H9 (cell line): ENCODE measurements at regions not wholly inside any gene's neighbourhood (a gene's known extent, or its start where the extent isn't known, plus 50 kb on each side); places are given as distances from the start of the nearest gene placed in this dataset.

Experiments
- DNase-seq: peaks from one replicate; pipeline ENCODE4 v3.0.0-alpha.2; 2017
- H2AFZ ChIP-seq: one replicate; pipeline ENCODE4 v1.6.1; 2013; ENCODE audit warnings: mild to moderate bottlenecking, low read length, control low read depth, moderate library complexity
- H2AK5ac ChIP-seq: 2 replicates; pipeline ENCODE4 v1.6.1; 2013; ENCODE audit warnings: low read length, control low read depth, mixed read lengths; ENCODE audit not compliant: insufficient read length
- H2BK120ac ChIP-seq: one replicate; pipeline ENCODE4 v1.6.1; 2013; ENCODE audit warnings: low read depth, mild to moderate bottlenecking, low read length, control low read depth, inconsistent platforms; ENCODE audit not compliant: poor library complexity, severe bottlenecking
- H2BK12ac ChIP-seq: 2 replicates; pipeline ENCODE4 v1.6.1; 2013; ENCODE audit warnings: low read length, control low read depth, mixed read lengths, low read depth; ENCODE audit not compliant: insufficient read length
- H2BK15ac ChIP-seq: 2 replicates; pipeline ENCODE4 v1.6.1; 2013; ENCODE audit warnings: low read depth, low read length, control low read depth
- H2BK20ac ChIP-seq: one replicate; pipeline ENCODE4 v1.6.1; 2013; ENCODE audit warnings: low read depth, mild to moderate bottlenecking, low read length, control low read depth, inconsistent platforms; ENCODE audit not compliant: poor library complexity, severe bottlenecking
- H2BK5ac ChIP-seq: 2 replicates; pipeline ENCODE4 v1.6.1; 2013; ENCODE audit warnings: low read length, control low read depth, mixed read lengths; ENCODE audit not compliant: insufficient read length
- H3K14ac ChIP-seq: 2 replicates; pipeline ENCODE4 v1.6.1; 2013; ENCODE audit warnings: low read length, control low read depth; ENCODE audit not compliant: insufficient read depth
- H3K18ac ChIP-seq: 2 replicates; pipeline ENCODE4 v1.6.1; 2013; ENCODE audit warnings: low read depth, mild to moderate bottlenecking, mixed read lengths, low read length, control low read depth; ENCODE audit not compliant: insufficient read length
- H3K23ac ChIP-seq: 2 replicates; pipeline ENCODE4 v1.6.1; 2013; ENCODE audit warnings: low read length, control low read depth, mixed read lengths, low read depth; ENCODE audit not compliant: insufficient read length
- H3K23me2 ChIP-seq: 2 replicates; pipeline ENCODE4 v1.6.1; 2013; ENCODE audit warnings: low read depth, mild to moderate bottlenecking, mixed read lengths, low read length, control low read depth; ENCODE audit not compliant: insufficient read length, poor library complexity, severe bottlenecking
- H3K27ac ChIP-seq: 2 replicates; pipeline ENCODE4 v1.5.1; 2013; ENCODE audit warnings: low read length, control low read depth, mixed read lengths, low read depth; ENCODE audit not compliant: insufficient read length
- H3K27me3 ChIP-seq: 2 replicates; pipeline ENCODE4 v1.6.1; 2013; ENCODE audit warnings: low read length, control low read depth, inconsistent platforms; ENCODE audit not compliant: insufficient read depth
- H3K4ac ChIP-seq: 2 replicates; pipeline ENCODE4 v1.6.1; 2013; ENCODE audit warnings: low read depth, mild to moderate bottlenecking, control low read depth, inconsistent platforms, low read length, moderate library complexity
- H3K4me1 ChIP-seq: 2 replicates; pipeline ENCODE4 v1.6.1; 2013; ENCODE audit warnings: low read length, control low read depth, inconsistent platforms; ENCODE audit not compliant: insufficient read depth
- H3K4me2 ChIP-seq: 2 replicates; pipeline ENCODE4 v1.6.1; 2013; ENCODE audit warnings: low read length, control low read depth, mixed read lengths; ENCODE audit not compliant: insufficient read length, insufficient read depth
- H3K56ac ChIP-seq: 2 replicates; pipeline ENCODE4 v1.6.1; 2013; ENCODE audit warnings: low read depth, mild to moderate bottlenecking, mixed read lengths, low read length, control low read depth; ENCODE audit not compliant: insufficient read length
- H3K79me1 ChIP-seq: 2 replicates; pipeline ENCODE4 v1.6.1; 2013; ENCODE audit warnings: low read depth, mild to moderate bottlenecking, moderate library complexity, low read length, control low read depth, inconsistent platforms; ENCODE audit not compliant: insufficient read depth, poor library complexity, severe bottlenecking
- H3K79me2 ChIP-seq: 2 replicates; pipeline ENCODE4 v1.6.1; 2013; ENCODE audit warnings: low read length, control low read depth, inconsistent platforms; ENCODE audit not compliant: insufficient read depth
- H3K9ac ChIP-seq: 2 replicates; pipeline ENCODE4 v1.6.1; 2013; ENCODE audit warnings: low read length, control low read depth, mixed read lengths; ENCODE audit not compliant: insufficient read length; ENCODE audit errors: extremely low read depth
- H3K9me3 ChIP-seq: one replicate; pipeline ENCODE4 v1.6.1; 2013; ENCODE audit warnings: low read depth, low read length, inconsistent platforms; ENCODE audit not compliant: control insufficient read depth
- H3T11ph ChIP-seq: one replicate; pipeline ENCODE4 v1.6.1; 2013; ENCODE audit warnings: mild to moderate bottlenecking, low read length, control low read depth, inconsistent platforms
- H4K20me1 ChIP-seq: one replicate; pipeline ENCODE4 v1.6.1; 2013; ENCODE audit not compliant: control insufficient read depth, insufficient read length, insufficient read depth
- H4K5ac ChIP-seq: 2 replicates; pipeline ENCODE4 v1.6.1; 2013; ENCODE audit warnings: low read depth, mild to moderate bottlenecking, mixed read lengths, low read length, control low read depth; ENCODE audit not compliant: insufficient read length
- H4K8ac ChIP-seq: replicated peaks from 2 replicates; pipeline ENCODE4 v1.6.1; 2013; ENCODE audit warnings: low read length, control low read depth, mixed read lengths, low read depth; ENCODE audit not compliant: insufficient read length
- H4K91ac ChIP-seq: 2 replicates; pipeline ENCODE4 v1.6.1; 2013; ENCODE audit warnings: low read depth, mild to moderate bottlenecking, moderate library complexity, mixed read lengths, low read length, control low read depth; ENCODE audit not compliant: insufficient read length
- H3K27ac Mint-ChIP-seq, 3 experiments: 2 replicates in 2 of 3; 3 replicates in 1 of 3; pipeline ENCODE4 v1.8.0; 2020 to 2021; ENCODE audit warnings: mixed read lengths in 3 of 3, mild to moderate bottlenecking in 1 of 3, moderate library complexity in 1 of 3
- H3K27me3 Mint-ChIP-seq: 2 replicates; pipeline ENCODE4 v1.8.0; 2021; ENCODE audit warnings: low read depth, mild to moderate bottlenecking, moderate library complexity, mixed read lengths
- H3K36me3 Mint-ChIP-seq, 3 experiments: 2 replicates in 2 of 3; 3 replicates in 1 of 3; pipeline ENCODE4 v1.8.0; 2020 to 2021; ENCODE audit warnings: low read depth in 3 of 3, mixed read lengths in 3 of 3; ENCODE audit not compliant: insufficient read depth in 1 of 3
- H3K4me1 Mint-ChIP-seq, 2 experiments: 2 replicates each; pipeline ENCODE4 v1.8.0; 2020; ENCODE audit warnings: mixed read lengths in 2 of 2
- H3K4me3 Mint-ChIP-seq, 2 experiments: 2 replicates in 1 of 2; 3 replicates in 1 of 2; pipeline ENCODE4 v1.8.0; 2020 to 2021; ENCODE audit warnings: mild to moderate bottlenecking in 2 of 2, mixed read lengths in 2 of 2, moderate library complexity in 1 of 2
- H3K9me3 Mint-ChIP-seq, 2 experiments: 2 replicates in 1 of 2; 3 replicates in 1 of 2; pipeline ENCODE4 v1.8.0; 2020; ENCODE audit warnings: mild to moderate bottlenecking in 2 of 2, mixed read lengths in 2 of 2, moderate library complexity in 1 of 2
- WGBS: extraction: QIAGEN DNeasy Blood & Tissue Kit; methylation state at CpG from one replicate; pipeline ENCODE4 v1.1.7; 2013; ENCODE audit warnings: missing lambda C conversion rate, low lambda C conversion rate, mixed read lengths; ENCODE audit not compliant: insufficient read length; ENCODE audit errors: extremely low coverage; 5-methylcytosine and 5-hydroxymethylcytosine counted together
- TF ChIP-seq, protein P1 (sequence below): fragments of 200-600 bp; sonication (generic); conservative IDR thresholded peaks from 3 replicates; pipeline ENCODE4 v1.8.0; 2021; ENCODE audit warnings: antibody characterized with exemption, mild to moderate bottlenecking

DNA sequence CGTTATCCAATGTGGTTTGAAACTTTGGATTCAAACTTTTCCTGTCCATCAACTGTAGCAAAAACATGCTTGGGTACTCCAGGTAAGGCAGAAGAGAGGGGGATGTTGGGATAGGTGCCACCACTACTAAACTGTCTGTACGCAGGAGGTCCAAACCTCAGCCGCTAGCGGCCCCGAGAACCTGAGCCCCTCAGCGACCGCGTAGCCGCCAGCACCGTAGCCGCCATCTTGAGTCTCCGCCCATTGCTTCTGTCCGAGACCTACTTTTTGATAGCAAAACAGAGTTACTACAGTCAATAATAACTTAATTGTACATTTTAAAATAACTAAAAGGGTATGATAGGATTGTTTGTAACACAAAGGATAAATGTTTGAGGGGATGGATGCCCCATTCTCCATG, 119.9 kb upstream of the GRID2 start:
- Mint-ChIP-seq H3K9me3 (peaks cover 5 to 19% of the 10 kb centered on the region in 2 experiments; a peak in 4 of 5 replicates), H3K27me3 (peaks cover 7% of the 10 kb centered on the region), H3K4me1 (no peaks in the 10 kb centered on the region), H3K4me3 (no peak overlapping the region), H3K27ac (no peak overlapping the region), H3K36me3 (peaks cover 0 to 10% (median 7%) of the 10 kb centered on the region in 3 experiments; a peak in 4 of 7 replicates)
- Histone ChIP-seq H3K79me1 (no peaks in the 10 kb centered on the region), H3T11ph (no peak overlapping the region), H3K23me2 (no peaks in the 10 kb centered on the region), H2BK12ac (no peak overlapping the region), H2BK20ac (no peak overlapping the region), H2AFZ (no peak overlapping the region), H3K9ac (no peak overlapping the region), H3K18ac (no peak overlapping the region), H2AK5ac (no peak overlapping the region), H3K9me3 (no peaks in the 10 kb centered on the region), H3K79me2 (no peaks in the 10 kb centered on the region), H3K23ac (no peak overlapping the region), H4K5ac (no peak overlapping the region), H4K20me1 (no peaks in the 10 kb centered on the region), H3K27me3 (no peaks in the 10 kb centered on the region), H3K14ac (no peak overlapping the region), H2BK5ac (no peak overlapping the region), H2BK120ac (no peak overlapping the region), H2BK15ac (no peak overlapping the region), H3K27ac (no peak overlapping the region), H3K4me1 (no peaks in the 10 kb centered on the region), H3K4me2 (no peak overlapping the region), H3K56ac (no peak overlapping the region), H4K8ac (no peak overlapping the region), H4K91ac (no peak overlapping the region), H3K4ac (no peak overlapping the region)
- no peak for DNase-seq
- no CpG with 5 or more reads among the region's 13 CpGs for WGBS
- TF ChIP-seq, protein P1, sequence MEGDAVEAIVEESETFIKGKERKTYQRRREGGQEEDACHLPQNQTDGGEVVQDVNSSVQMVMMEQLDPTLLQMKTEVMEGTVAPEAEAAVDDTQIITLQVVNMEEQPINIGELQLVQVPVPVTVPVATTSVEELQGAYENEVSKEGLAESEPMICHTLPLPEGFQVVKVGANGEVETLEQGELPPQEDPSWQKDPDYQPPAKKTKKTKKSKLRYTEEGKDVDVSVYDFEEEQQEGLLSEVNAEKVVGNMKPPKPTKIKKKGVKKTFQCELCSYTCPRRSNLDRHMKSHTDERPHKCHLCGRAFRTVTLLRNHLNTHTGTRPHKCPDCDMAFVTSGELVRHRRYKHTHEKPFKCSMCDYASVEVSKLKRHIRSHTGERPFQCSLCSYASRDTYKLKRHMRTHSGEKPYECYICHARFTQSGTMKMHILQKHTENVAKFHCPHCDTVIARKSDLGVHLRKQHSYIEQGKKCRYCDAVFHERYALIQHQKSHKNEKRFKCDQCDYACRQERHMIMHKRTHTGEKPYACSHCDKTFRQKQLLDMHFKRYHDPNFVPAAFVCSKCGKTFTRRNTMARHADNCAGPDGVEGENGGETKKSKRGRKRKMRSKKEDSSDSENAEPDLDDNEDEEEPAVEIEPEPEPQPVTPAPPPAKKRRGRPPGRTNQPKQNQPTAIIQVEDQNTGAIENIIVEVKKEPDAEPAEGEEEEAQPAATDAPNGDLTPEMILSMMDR = no peak
